HG03442 (cell line): ENCODE measurements at regions not wholly inside any gene's neighbourhood (a gene's known extent, or its start where the extent isn't known, plus 50 kb on each side); places are given as distances from the start of the nearest gene placed in this dataset.
"Not testable (repeated sequence)": the region's sequence is repeated elsewhere in the genome, so short reads cannot be mapped to it uniquely, and the experiment has no call there.

Source experiments
- ATAC-seq: cut with Tn5 transposase; IDR thresholded peaks from one replicate; pipeline ENCODE4 v1.9.1; 2021; ENCODE audit warnings: mild to moderate bottlenecking, moderate library complexity; ENCODE audit not compliant: unreplicated experiment

- ATAC-seq, result no peak
These were observed 300.1 kb upstream of the STXBP6 start for GRCh38 chr14:25350021-25350420.

DNA sequence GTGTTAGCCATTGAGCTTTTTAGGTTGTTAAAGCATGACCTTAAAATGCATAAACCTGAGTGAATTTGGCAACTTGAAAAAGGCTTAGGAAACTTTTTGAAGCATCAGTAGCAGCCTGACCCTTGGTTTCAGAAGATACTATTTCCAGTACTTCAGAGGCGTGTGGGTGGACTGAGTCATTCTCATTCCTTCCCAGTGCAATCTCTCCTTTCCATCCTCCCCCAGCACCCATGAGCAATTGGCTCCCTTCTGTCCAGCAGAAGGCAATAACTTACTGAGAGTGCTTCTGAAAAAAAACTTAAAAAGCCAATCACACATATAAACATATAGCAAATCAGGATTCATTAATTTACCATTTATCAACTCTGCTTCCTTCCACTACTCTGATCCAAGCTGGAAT lies 299.3 kb upstream of the STXBP6 start:
- ATAC-seq, result no peak

DNA sequence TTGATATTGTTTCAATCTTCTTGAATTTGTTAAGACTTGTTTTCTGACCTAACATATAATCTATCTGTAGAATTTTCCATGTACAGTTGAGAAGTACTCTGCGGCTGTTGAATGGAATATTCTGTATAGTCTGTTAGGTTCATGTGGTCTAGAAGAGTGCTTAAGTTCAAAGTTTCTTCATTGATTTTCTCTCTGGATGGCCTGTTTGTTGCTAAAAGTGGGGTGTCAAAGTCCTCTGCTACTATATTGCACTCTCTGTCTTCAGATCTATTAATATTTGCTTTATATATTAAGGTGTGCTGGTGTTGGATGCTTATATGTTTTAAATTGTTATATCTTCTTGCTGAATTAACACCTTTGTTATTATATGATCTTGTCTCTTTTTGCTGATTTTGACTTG lies 290.9 kb upstream of the STXBP6 start:
- ATAC-seq, result no peak

DNA sequence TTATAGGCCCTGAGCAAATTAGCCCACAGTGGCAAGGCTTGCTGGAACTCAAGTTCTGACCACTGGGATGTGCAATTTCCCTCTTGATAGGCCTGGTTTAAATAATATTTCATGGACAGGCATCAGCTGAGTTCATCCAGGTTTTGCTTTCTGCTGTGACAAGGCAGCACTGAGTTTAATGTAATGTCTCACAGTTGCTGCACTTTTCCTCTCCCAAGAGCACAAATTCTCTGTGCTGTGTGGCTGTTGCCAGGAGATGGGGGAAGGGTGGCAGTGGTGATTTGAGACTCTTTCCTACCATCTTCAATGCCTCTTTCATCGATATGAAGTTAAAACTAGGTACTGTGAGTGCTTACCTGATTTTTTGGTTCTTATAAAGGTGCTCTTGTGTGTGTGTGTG lies 272.8 kb upstream of the STXBP6 start:
- no peak for ATAC-seq

DNA sequence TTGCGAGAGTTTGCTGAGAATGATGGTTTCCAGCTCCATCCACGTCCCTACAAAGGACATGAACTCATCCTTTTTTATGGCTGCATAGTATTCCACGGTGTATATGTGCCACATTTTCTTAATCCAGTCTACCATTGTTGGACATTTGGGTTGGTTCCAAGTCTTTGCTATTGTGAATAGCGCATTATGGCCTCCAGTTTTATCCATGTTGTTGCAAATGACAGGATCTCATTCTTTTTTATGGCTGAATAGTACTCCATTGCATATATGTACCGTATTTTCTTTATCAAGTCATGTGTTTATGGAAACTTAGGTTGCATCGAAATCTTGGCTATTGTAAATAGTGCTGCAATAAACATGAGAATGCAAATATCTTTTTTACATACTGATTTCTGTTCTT lies 266.1 kb upstream of the STXBP6 start:
- ATAC-seq, result not testable (repeated sequence)

- no peak for ATAC-seq
These were observed 258.3 kb upstream of the STXBP6 start for GRCh38 chr14:25308244-25308643.

DNA sequence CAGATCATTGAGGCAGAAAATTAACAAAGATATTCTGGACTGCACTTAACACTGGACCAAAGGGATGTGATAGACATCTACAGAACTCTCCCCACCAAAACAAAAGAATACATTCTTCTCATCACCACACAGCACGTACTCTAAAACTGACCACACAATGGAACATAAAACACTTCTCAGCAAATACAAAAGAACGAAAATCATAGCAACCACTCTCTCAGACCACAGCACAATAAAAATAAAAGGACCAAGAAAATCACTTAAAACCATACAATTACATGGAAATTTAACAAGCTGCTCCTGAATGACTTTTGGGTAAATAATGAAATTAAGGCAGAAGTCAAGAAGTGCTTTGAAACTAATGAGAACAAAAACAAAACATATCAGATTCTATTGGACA lies 254.0 kb upstream of the STXBP6 start:
- no peak for ATAC-seq

GRCh38 chr14:25298238-25298637 lies 248.3 kb upstream of the STXBP6 start:
- no peak for ATAC-seq

GRCh38 chr14:25290154-25290553 lies 240.2 kb upstream of the STXBP6 start:
- not testable (repeated sequence) for ATAC-seq

GRCh38 chr14:25274529-25274928 lies 224.6 kb upstream of the STXBP6 start:
- ATAC-seq, result no peak

DNA sequence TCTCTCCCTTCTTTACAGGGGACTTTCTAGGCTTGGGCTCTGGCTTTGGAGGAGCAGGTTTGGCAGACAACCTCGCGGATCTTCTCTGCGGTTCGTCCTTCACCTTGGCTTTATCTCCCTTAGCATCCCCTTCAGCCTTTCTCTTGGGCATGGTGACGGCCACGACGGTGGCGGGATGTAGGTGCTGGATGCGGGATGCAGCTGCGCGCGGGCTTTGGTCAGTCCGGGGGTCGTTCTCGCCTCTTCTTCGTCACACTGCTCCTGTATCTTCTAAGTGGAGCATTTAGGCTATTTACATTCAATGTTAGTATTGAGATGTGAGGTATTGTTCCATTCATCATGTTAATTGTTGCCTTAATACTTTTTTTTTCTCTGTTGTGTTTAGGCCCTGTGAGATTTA lies 217.2 kb upstream of the STXBP6 start:
- ATAC-seq, result no peak

- no peak for ATAC-seq
These were observed 209.5 kb upstream of the STXBP6 start for GRCh38 chr14:25259470-25259869.

DNA sequence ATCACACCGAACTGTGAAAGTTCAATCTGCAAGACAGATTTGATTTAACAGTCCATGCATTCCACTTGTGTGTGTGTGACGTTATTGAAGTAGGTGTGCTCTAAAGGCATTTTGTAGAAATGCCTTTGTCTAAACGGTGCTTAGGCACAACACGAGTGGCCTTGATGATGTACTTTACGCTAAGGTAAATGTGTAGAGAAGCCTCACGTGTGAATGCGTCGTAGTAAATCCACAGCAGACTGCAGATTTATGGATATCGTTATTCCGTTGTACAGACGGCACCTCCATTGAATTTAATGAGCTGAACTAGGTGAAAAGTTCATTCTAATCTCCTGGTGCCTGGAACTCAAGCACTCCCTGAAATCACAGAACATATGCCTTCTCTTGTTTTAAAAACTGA lies 202.8 kb upstream of the STXBP6 start:
- ATAC-seq, result no peak

DNA sequence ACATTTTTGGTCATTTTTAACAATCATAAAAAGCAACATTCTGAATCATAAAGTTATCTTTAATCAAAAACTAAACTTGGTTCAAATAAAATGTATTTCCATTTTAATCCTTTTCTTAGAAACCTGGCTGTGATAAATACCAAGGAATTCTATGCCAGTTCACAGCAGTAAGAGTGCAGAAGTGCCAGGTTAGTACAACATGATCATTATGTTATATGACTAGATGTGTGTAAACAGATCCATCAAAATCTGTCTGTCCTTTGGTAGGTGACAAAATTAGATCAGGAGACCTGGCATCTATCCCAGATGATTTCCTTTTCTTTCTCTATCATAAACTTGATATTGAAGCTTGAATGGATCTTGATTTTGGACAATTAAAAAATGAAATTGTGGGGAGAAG lies 200.6 kb upstream of the STXBP6 start:
- ATAC-seq, result no peak

DNA sequence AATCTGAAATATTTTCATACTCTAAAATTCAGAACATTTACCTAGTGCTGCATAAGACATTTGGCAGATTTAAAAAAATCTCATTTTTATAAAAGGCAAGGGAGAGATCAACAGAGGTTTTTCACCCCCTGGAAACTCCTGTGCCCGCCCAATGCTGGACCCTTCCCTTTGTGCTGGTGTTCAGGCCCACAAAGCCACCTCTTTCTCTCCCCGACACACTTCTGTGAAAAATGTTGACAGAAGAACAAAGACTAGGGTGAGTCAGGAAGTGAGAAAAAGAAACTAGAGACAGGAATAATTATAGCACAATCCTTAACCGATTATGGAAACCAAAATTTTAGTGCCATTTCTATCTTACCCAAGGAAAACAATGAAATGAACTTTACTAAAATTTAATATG lies 197.7 kb upstream of the STXBP6 start:
- no peak for ATAC-seq

GRCh38 chr14:25246751-25247150 lies 196.8 kb upstream of the STXBP6 start:
- no peak for ATAC-seq

- ATAC-seq, result no peak
These were observed 189.2 kb upstream of the STXBP6 start for GRCh38 chr14:25239170-25239569.

- ATAC-seq, result no peak
These were observed 187.9 kb upstream of the STXBP6 start for GRCh38 chr14:25237845-25238244.

GRCh38 chr14:25233613-25234012 lies 183.7 kb upstream of the STXBP6 start:
- no peak for ATAC-seq

DNA sequence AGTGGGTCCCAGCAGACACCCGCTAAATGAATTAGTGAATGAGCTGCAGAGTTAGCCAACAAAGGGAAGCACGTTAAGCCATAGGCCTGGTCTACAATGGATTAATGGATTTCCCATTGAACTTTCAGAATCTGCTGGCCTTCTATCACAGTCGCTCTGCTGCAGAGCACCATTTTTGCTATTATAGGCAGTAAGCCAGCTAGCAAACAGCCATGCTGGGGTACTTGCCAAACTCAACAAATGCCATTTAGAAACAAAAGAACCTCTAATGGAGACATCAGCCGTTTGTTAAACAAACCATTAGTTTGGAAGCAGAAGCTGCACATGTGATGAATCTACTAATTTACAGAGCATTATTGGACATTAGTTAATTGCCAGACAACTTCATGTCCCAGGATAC lies 181.1 kb upstream of the STXBP6 start:
- ATAC-seq, result no peak

DNA sequence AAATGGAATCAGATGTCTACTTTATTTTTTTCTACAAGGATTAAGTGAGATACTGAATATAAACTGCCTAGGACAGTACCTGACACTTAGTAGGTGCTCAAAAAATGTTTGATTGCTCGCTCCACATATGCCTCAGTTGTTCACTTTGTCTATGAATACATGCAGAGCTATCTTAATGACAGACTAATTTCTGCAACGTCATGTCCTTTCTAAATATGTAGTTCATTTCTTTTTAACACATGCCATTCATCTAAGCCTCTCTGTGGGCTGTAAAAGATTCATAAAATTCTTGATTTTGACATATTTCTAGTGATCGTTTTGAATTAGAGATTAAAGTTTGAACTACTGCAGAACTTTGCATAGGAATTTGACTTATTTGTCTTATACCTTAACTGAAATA lies 176.3 kb upstream of the STXBP6 start:
- ATAC-seq, result no peak

DNA sequence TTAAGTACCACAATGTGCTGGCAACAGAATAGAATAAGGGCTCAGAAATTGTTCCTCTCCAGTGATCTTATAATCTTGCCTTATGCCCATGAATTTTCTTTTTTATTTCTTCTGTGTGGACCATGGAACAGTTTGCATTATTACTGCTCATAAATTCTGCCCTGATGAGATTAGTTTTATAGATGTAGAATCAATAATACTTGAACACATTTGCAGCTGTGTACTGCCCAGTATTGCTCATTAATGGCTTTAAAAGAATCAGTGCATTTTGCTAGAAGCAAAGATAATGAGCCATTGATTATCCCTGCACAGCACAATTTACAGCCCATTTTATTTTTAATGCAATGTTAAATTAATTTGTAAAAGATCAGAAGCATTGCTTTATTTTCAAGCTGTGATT lies 172.3 kb upstream of the STXBP6 start:
- no peak for ATAC-seq

DNA sequence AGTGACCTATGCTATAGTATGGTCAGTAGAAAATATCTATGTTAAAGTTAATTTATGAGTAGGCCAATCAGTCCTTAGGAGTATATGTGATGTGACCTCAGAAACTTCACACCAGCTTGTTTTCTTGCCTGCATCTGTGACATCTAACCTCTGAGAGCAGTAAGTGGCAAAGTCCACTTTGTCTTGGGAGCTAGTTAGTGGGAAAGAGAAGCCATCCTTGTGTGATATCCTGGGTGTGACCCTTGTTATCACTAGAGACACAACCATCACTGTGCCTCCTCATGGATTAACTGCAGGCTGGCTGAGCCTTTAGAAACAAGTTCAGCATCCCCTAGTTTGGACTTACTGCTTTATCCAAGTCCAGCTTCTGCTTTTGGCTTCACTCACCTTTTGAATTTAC lies 170.6 kb upstream of the STXBP6 start:
- no peak for ATAC-seq

GRCh38 chr14:25215607-25216006 lies 165.7 kb upstream of the STXBP6 start:
- no peak for ATAC-seq
